ENCODE measurements at regions not wholly inside any gene's neighbourhood (a gene's known extent, or its start where the extent isn't known, plus 50 kb on each side); places are given as distances from the start of the nearest gene placed in this dataset.

DNA sequence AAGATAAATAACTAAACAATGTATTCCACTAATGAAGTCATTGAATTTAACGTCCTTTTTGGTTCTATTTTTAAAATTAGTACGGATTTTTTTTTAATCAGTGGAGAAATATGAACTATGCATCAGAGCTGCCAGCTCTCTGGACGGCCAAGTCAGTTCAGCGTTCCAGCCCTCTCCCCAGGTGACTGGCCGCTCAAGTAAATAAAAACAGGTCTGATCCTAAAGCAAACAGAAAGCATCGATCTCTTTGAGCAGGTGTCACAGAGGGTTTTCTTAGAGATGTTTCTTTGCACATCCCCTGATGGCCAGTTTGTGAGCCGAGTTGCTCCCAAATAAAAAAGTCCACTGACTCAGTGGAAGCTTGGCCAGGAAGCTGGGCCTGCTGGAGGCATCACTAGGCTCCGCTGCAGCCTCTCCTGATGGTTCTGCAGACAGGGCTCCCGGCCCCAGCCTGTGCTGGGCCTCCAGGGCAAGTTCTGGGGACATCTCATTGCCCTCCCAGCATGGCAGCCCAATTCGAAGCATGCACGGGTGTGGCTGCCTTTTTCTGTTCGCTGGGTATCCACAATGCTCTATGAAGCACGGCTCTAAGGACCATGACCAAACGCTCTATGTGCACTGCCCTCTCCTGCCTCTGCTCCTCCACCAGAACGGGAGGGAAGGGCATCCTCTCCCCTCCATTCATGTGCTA, 74.7 kb upstream of the PPP2R2D start:
- Histone ChIP-seq H3K36me3 (replicated peaks in 1 of 2; ENCODE audit: insufficient read depth in 1 of 2, low read depth in 2 of 2) (no peaks in the 10 kb centered on the region), H3K27ac (no peak overlapping the region), H3K4me1 (no peaks in the 10 kb centered on the region), H3K9me3 (no peaks in the 10 kb centered on the region), H3K4me3 (no peak overlapping the region), H3K27me3 (no peaks in the 10 kb centered on the region)
- WGBS, 2 donors = 34% methylated on average over 15 of the region's 15 CpGs
- intact Hi-C loops (cut with DNase I) = no loop called here
- TF ChIP-seq, protein P1, sequence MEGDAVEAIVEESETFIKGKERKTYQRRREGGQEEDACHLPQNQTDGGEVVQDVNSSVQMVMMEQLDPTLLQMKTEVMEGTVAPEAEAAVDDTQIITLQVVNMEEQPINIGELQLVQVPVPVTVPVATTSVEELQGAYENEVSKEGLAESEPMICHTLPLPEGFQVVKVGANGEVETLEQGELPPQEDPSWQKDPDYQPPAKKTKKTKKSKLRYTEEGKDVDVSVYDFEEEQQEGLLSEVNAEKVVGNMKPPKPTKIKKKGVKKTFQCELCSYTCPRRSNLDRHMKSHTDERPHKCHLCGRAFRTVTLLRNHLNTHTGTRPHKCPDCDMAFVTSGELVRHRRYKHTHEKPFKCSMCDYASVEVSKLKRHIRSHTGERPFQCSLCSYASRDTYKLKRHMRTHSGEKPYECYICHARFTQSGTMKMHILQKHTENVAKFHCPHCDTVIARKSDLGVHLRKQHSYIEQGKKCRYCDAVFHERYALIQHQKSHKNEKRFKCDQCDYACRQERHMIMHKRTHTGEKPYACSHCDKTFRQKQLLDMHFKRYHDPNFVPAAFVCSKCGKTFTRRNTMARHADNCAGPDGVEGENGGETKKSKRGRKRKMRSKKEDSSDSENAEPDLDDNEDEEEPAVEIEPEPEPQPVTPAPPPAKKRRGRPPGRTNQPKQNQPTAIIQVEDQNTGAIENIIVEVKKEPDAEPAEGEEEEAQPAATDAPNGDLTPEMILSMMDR (IDR thresholded peaks at IDR 0.05) = no peak
- TF ChIP-seq POLR2A (IDR thresholded peaks at IDR 0.05) = no peak
- no peak for DNase-seq
- no peak for ATAC-seq

DNA sequence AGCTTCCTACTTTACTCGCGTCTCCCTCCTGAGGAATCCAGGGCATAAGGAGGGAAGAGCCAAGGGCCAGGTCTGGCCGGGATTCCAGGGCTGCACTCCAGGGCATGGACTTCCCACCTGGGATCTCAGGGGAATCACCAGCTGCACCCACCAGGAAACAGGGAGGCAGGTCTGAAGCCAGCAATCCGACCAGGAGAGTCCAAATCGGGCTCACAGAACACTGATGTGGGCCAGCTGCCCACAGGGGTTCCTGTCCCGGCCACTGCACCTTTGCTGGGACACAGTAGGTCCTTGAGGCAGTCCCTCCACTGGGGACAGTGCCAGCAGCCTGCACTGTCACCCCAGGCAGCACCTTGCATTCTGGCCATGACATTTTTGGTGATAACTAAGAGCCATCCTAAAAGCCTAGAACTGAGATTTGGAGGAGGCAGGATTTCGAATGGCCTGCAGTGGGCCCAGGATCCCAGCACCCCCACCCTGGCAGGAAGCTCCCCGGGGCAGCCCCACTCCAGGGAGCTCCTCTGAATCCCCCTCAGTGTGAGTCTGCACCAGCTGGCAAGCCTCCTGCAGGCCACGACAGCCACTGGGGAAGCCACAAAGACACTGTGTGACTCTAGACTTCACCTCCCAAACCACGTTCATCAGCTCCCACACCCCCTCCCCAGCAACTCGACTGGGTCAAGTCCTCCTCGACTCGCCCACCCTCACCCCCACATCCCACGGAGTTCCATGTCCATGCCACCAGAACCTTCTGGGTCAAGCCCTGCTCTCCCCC, 71.5 kb upstream of the PPP2R2D start:
- TF ChIP-seq, protein P1 (IDR thresholded peaks at IDR 0.05) = no peak
- no peak for TF ChIP-seq POLR2A (IDR thresholded peaks at IDR 0.05)
- DNase-seq (no peak), ATAC-seq (no peak)
- H3K27ac ChIP-seq = no peak overlapping the region
- intact Hi-C loops (cut with DNase I) = no loop called here
- no peaks in the 10 kb centered on the region for H3K4me1 ChIP-seq
- no peaks in the 10 kb centered on the region for H3K27me3 ChIP-seq
- no peaks in the 10 kb centered on the region for H3K9me3 ChIP-seq
- 56 to 57% methylated on average over 9 to 14 of the region's 14 CpGs for WGBS, 2 donors
- no peak overlapping the region for H3K4me3 ChIP-seq
- no peaks in the 10 kb centered on the region for H3K36me3 ChIP-seq (replicated peaks in 1 of 2; ENCODE audit: insufficient read depth in 1 of 2, low read depth in 2 of 2)

DNA sequence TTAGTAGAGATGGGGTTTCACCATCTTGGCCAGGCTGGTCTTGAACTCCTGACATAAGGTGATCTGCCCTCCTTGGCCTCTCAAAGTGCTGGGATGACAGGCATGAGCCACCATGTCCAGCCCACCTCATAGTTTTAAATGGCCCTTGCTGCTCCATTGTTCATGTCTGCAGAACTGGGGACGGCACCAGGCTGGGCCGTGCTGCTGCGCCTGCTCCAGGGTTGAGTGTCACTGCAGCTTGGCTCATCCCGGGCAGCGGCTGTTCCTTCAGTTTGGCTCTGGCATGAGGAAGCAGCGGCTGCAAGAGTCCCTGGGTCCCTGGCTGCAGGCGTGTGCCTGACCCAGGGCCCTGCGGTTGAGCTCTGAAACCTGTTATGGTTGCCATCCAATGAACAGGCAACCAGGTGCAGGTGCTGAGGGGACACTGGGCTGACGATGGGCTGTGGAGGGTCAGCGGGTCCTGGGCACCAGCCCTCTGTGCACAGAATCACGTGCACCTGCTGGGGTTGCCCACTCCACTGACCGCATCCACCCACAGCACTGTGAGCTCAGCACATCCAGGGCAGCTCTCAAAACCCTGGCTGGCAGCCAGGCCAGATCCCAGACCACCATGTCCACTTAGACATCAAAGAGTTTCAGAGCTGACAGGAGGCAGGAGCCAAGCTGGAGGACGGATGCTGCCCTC, 70.2 kb upstream of the PPP2R2D start:
- ATAC-seq = no peak
- intact Hi-C loops (cut with DNase I) = no loop called here
- H3K4me1 ChIP-seq = no peaks in the 10 kb centered on the region
- H3K27me3 ChIP-seq = no peaks in the 10 kb centered on the region
- no peak for DNase-seq
- H3K27ac ChIP-seq = no peak overlapping the region
- no peaks in the 10 kb centered on the region for H3K36me3 ChIP-seq (replicated peaks in 1 of 2; ENCODE audit: insufficient read depth in 1 of 2, low read depth in 2 of 2)
- WGBS, 2 donors = 77 to 80% methylated on average over 8 to 13 of the region's 13 CpGs
- no peak overlapping the region for H3K4me3 ChIP-seq
- H3K9me3 ChIP-seq = no peaks in the 10 kb centered on the region
- TF ChIP-seq, protein P1 (IDR thresholded peaks at IDR 0.05) = no peak
- no peak for TF ChIP-seq POLR2A (IDR thresholded peaks at IDR 0.05)

DNA sequence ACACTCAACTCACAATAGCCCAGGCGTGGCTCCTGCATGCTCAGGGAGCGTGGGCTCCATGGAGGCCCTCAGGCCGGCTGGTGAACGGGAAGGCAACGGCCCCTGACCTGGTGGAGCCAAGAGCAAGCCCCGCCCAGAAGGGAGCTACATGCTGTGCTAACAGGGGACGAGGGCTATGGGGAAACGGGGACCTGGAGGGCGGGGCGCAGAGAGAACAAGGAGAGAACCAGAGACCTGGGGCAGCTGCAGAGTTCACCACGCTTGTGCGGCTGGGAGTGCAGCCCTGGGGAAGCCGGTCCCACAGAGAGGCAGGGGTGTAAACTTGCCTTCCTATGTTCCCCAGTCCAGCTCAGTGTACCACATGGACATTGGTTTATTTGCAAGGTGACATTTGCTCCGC, 69.2 kb upstream of the PPP2R2D start:
- TF ChIP-seq POLR2A (IDR thresholded peaks at IDR 0.05) = no peak
- TF ChIP-seq, protein P1 (IDR thresholded peaks at IDR 0.05) = no peak
- intact Hi-C loops (cut with DNase I) = no loop called here
- Histone ChIP-seq H3K4me1 (no peaks in the 10 kb centered on the region), H3K36me3 (replicated peaks in 1 of 2; ENCODE audit: insufficient read depth in 1 of 2, low read depth in 2 of 2) (no peaks in the 10 kb centered on the region), H3K9me3 (no peaks in the 10 kb centered on the region), H3K27me3 (no peaks in the 10 kb centered on the region), H3K27ac (no peak overlapping the region), H3K4me3 (no peak overlapping the region)
- WGBS, 2 donors = 59 to 64% methylated on average over 11 to 14 of the region's 14 CpGs
- ATAC-seq = no peak
- DNase-seq = no peak

All from body of pancreas (tissue), 4 donors.